Cerebellar nuclear complex (tissue), 1 donor: ENCODE measurements at regions not wholly inside any gene's neighbourhood (a gene's known extent, or its start where the extent isn't known, plus 50 kb on each side); places are given as distances from the start of the nearest gene placed in this dataset.
"Not testable (repeated sequence)": the region's sequence is repeated elsewhere in the genome, so short reads cannot be mapped to it uniquely, and the experiment has no call there.

Experiments
- DNase-seq, 2 experiments: peaks; one replicate each; lab custom pipeline; 2025; lab: John Stamatoyannopoulos, UW

GRCh38 chr2:146697307-146697706 is 1147.5 kb upstream of the ACVR2A start:
- no peak for DNase-seq

GRCh38 chr2:146696787-146697186 is 1148.0 kb upstream of the ACVR2A start:
- DNase-seq = not testable (repeated sequence)

GRCh38 chr2:146681991-146682390 is 1162.8 kb upstream of the ACVR2A start:
- no peak for DNase-seq

- DNase-seq = no peak
These were observed 1166.3 kb upstream of the ACVR2A start for GRCh38 chr2:146678516-146678915.

GRCh38 chr2:146677280-146677679 is 1167.5 kb upstream of the ACVR2A start:
- no peak for DNase-seq

- no peak for DNase-seq
These were observed 1175.1 kb upstream of the ACVR2A start for GRCh38 chr2:146669735-146670134.

DNA sequence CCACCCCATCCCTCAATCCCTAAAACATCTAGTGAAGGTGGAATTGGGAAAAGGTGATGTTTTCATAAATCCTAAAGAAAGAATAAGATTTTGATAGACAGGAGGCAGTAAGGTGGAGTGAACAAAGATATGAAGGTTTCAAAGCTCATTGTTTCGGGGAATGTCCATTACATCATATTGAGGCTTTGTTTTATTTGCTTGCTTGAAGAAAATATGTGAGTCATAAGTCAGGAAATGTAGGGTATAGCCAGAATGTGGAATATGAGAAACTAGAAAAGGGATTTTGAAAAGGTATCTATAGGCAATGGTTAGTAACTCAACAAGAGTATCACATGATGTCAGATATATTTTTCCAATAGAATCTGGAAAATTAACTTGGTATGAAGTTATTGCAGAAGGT is 1178.5 kb upstream of the ACVR2A start:
- DNase-seq = no peak

DNA sequence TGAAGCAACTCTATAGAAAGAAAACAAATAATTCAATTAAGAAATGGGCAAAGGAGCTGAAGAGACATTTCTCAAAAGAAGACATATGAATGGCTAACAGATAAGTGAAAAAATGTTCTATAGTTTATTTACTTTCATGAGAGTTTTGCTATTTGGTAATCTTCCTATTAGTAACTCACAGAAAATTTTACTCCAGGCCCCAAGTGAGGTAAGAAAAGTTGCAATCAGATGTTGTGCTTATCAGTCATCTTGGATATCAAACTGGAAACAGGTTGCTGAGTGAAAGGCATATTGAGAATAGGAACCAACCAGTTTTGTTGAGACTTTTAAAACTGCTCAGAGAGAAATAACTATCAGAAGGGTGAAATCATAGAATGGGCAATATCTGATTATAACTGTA is 1179.0 kb upstream of the ACVR2A start:
- no peak for DNase-seq

- DNase-seq = no peak
These were observed 1183.2 kb upstream of the ACVR2A start for GRCh38 chr2:146661473-146662096.

DNA sequence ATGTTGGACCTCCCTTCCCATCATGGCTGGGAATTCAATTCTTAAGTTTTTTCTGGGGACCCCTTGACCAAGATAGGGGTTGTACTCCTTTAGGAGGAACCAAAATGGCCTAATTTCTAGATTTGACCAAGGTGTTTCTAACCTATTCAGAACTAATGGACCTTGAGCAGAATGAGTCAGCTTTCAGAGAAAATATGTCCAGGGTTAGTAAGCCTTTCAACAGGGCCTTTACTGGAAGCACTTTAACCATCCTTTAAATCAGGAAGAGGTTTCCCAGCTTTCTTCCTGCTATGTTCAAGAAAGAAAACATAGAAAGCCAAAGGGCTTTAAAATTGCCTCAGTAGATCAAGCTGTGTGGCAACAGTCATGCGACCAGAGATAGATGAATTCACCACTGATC is 1184.9 kb upstream of the ACVR2A start:
- DNase-seq = no peak

DNA sequence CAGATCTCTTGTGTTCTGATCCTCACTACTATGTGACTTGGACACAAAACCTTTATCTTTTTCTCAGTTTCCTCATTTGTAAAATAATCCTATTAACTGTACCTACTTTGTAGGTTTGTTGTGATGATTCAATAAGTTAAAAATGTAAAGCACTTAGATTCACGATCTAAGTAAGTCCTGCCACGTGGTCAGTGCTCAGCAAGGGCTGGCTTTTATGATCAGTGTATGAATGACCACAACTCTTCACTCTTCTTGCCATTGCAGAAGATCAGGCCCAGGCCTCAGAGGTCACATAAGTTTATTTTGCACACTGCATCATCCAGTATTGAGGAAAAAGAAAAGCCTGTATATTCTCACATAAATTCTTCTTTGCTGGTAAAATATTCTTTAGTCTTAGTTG is 1192.5 kb upstream of the ACVR2A start:
- no peak for DNase-seq

- DNase-seq = no peak
These were observed 1193.5 kb upstream of the ACVR2A start for GRCh38 chr2:146651361-146651760.

GRCh38 chr2:146642066-146642465 is 1202.8 kb upstream of the ACVR2A start:
- no peak for DNase-seq

DNA sequence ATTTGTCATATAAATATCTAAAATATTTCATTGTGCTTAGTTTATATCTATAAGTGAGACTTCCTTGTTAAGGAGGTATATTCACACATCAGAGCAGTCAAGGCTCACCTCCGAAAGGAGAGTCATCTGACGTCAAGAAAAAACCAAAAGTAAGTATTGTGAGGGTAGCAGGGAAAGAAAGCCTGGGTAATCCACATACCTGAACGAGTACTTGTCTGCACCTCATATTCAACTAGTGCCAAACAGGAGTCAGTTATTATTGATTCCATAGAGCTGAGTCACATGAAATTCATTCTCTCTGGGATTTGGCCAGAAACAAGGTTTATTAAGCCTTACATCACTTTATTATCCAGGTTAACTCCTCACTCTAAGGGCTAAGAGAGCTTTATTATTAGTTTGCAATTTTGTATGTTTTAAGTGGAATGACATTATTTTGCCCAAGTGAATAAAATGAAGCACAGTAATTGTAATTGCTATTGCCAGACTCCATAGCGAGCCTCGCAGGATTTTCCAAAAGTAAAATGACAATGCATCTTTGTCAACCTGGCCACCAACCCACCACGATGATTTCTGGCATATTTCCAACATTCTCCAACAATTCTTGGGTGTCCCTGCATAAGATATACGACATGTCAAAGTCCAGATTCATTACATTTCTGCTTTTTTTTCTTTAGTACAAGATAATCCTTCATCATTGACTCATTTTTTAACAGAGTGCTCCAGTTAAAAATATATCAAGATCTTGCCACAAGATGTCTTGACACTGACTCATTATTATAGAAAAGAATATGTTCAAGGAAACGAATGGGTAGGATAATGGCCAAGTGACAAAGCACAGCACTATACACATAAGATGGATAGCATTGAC is 1210.4 kb upstream of the ACVR2A start:
- no peak for DNase-seq

DNA sequence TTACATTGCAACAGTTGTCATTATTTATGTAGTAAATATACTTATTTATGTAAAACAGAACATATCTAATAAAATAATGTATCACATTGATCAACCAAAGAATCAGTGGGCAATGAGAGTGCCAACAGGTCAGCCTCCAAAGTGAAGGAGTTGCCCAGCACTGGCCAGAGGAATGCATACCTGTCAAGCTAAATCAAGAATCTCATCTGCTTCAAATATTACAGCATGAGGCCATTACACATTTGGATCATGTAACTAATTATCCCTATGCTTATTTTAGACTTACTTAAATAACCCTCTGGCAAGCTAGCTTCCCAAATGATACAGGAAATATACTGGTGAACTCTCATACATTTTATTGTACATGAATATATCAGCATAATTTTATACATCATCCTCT is 1211.7 kb upstream of the ACVR2A start:
- no peak for DNase-seq

DNA sequence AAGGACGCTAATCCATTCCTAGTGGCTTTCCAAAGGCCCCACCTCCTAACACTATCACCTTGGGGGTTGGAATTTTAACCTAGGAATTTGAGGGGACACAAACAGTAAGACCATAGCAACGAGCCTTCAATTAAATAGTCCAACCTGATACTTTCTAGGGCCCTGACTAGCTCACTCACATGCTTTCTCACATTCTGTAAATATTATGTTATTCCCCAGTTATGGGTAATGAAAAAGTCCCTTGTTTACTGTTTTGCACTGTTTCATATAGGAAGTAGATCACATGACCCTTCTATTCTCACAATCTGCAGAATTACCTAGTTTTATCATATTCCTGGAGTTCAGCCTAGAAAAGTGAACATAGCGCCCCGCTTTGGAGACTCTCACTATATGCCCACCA is 1212.1 kb upstream of the ACVR2A start:
- DNase-seq = no peak

DNA sequence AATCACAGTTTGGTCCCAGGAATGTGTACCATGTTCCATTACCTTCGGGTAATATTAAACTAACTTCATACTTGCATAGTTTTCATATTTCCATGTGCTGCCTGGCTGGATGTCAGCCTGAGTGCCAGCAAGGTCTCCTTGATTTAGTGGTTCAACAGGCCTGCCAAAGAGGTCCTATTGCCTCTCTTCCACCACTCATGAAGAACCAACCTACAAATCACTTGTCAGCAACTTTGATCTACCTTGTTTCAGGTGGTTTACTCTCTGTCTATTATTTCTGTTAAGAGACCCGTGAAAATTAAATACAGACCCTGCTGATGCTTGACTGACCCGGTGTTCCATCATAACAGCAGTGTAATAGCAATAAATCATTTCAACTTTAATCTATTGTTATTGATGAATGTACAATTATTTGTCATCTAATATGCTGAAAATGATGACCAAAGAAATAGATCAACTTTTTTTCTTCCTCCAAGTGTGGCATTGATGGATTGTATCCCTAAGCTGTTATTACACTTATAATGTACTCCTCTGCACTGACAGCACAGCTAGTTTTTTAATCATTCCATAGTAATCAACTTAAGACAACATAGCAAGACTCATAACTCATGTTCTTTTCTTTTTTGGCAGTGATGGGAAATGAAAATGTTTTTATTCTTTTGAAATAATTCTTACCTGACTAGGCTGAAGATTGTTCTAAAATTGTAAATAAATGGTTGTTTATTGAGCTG is 1220.2 kb upstream of the ACVR2A start:
- DNase-seq = no peak

DNA sequence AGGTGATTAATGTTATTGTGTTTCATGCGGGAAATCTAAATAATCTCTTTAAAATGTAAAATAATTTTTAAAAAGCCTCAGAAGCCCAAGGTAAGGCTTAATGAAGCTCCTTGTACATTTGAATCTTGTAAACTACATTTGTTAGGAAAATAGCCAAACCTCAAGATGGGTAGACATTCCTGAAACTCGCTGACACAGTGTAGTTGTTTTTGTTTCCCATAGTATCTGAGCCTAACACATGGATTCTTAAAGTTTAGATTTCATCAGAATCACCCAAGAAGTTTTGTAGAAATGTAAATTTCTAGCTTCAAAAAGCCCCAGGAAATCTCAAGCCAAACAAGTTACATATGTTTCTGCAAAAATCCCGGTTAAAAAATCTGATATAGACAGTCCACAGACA is 1221.1 kb upstream of the ACVR2A start:
- no peak for DNase-seq

- DNase-seq = no peak
These were observed 1223.2 kb upstream of the ACVR2A start for GRCh38 chr2:146621656-146622055.

- no peak for DNase-seq
These were observed 1229.1 kb upstream of the ACVR2A start for GRCh38 chr2:146615778-146616177.

DNA sequence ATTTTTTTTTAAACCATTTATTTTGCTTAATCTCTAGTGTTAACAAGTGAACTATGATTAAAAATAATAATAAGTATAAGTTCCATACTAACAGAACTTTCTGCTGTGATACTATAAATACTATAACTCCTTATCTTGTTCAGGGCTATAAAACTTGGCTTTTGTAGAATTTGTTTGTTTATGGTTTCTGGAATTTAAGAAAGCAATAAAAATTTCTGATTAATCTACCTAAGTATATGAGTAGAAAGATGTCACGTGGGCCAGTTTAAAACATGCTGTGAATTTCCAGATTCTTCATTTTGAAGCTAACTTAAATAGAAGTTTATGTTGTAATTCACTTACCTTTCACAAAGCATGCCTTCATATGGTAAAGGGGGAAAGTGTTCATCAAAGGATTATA is 1236.3 kb upstream of the ACVR2A start:
- no peak for DNase-seq

DNA sequence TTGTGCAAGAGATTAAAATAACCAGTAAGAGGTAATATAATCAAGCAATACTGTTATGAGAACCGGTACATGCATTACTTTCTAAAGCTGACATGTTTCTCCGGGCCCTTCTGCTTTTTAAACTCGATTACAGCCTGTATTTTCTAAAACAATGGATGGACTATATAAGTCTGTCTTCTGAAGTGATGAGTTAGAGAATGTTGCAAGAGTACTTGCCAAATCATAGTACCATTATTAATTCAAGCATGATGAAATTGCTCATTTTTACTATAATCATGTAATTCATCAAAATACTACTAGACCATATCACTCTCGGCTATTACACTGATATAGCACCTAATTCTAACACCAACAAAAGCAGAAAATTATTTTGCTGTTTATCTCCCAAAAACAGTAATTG is 1240.3 kb upstream of the ACVR2A start:
- DNase-seq = no peak

GRCh38 chr2:146602856-146603255 is 1242.0 kb upstream of the ACVR2A start:
- DNase-seq = no peak
